Activated CD8-positive, alpha-beta T cell treated with anti-CD3 and anti-CD28 coated beads for 36 hours (primary cell): ENCODE measurements at regions not wholly inside any gene's neighbourhood (a gene's known extent, or its start where the extent isn't known, plus 50 kb on each side); places are given as distances from the start of the nearest gene placed in this dataset.

Experiments used
- ATAC-seq: fragments of 200-7000 bp; cut with Tn5 transposase; one replicate; pipeline ENCODE4 v1.10.0; 2021; ENCODE audit warnings: mild to moderate bottlenecking, moderate library complexity
- CTCF ChIA-PET: fragments of 350-600 bp; sonication (Branson Sonifier 250); formaldehyde crosslinking; loops from one replicate; lab custom pipeline; 2021; ENCODE audit warnings: antibody characterized with exemption; lab: Charles Lee
- POLR2A ChIA-PET: fragments of 350-600 bp; sonication (Branson Sonifier 250); formaldehyde crosslinking; loops from one replicate; lab custom pipeline; 2021; ENCODE audit warnings: antibody characterized with exemption; lab: Charles Lee
- DNase-seq: peaks from one replicate; pipeline ENCODE4 v3.0.0-alpha.2; 2020
- H3K27ac Mint-ChIP-seq: one replicate; pipeline ENCODE4 v1.8.0; 2021; ENCODE audit warnings: mild to moderate bottlenecking, mixed read lengths
- H3K27me3 Mint-ChIP-seq: one replicate; pipeline ENCODE4 v1.8.0; 2021; ENCODE audit warnings: mixed read lengths
- H3K36me3 Mint-ChIP-seq: one replicate; pipeline ENCODE4 v1.8.0; 2021; ENCODE audit warnings: low read depth, mixed read lengths
- H3K4me1 Mint-ChIP-seq: one replicate; pipeline ENCODE4 v1.8.0; 2021; ENCODE audit warnings: low read depth, mixed read lengths
- H3K4me3 Mint-ChIP-seq: one replicate; pipeline ENCODE4 v1.8.0; 2021; ENCODE audit warnings: mild to moderate bottlenecking, moderate library complexity, mixed read lengths
- H3K9me3 Mint-ChIP-seq: one replicate; pipeline ENCODE4 v1.8.0; 2021; ENCODE audit warnings: mixed read lengths
- CTCF ChIP-seq: fragments of 200-600 bp; IDR thresholded peaks from one replicate; pipeline ENCODE4 v1.8.0; 2022; ENCODE audit warnings: antibody characterized with exemption, mild to moderate bottlenecking
- intact Hi-C: fragments of 100-400 bp; cut with micrococcal nuclease; formaldehyde crosslinking; loops from one replicate; pipeline ENCODE4 v1.10.0; 2022

- Mint-ChIP-seq H3K4me1 (no peaks in the 10 kb centered on the region), H3K36me3 (no peaks in the 10 kb centered on the region), H3K4me3 (no peak overlapping the region), H3K9me3 (peaks cover 2% of the 10 kb centered on the region), H3K27me3 (peaks cover 12% of the 10 kb centered on the region), H3K27ac (no peak overlapping the region)
- ChIA-PET CTCF (interaction anchor here (0.6 kb wide), 1 partner anchor 687 kb away, joined by 3 read pairs; no protein-coding TSS in a partner anchor), POLR2A (no interaction called here)
- DNase-seq (no peak), ATAC-seq (no peak)
- no peak for TF ChIP-seq CTCF
- intact Hi-C loops: no loop called here
Measured at GRCh38 chr7:24050991-24051560, 232.9 kb upstream of the NPY start.

- Mint-ChIP-seq H3K27ac (no peak overlapping the region), H3K36me3 (no peaks in the 10 kb centered on the region), H3K4me1 (no peaks in the 10 kb centered on the region), H3K27me3 (peaks cover 12% of the 10 kb centered on the region), H3K9me3 (peaks cover 2% of the 10 kb centered on the region), H3K4me3 (no peak overlapping the region)
- intact Hi-C loops: no loop called here
- CTCF ChIA-PET: no interaction called here
- DNase-seq (no peak), ATAC-seq (no peak)
- TF ChIP-seq CTCF: no peak
- POLR2A ChIA-PET: no interaction called here
Measured at GRCh38 chr7:24051651-24052050, 232.3 kb upstream of the NPY start.

- H3K27ac Mint-ChIP-seq: no peak overlapping the region
- peaks cover 12% of the 10 kb centered on the region for H3K27me3 Mint-ChIP-seq
- ChIA-PET POLR2A (interaction anchor here (0.6 kb wide), 1 partner anchor 494 kb away, joined by 3 read pairs; no protein-coding TSS in a partner anchor), CTCF (no interaction called here)
- no peaks in the 10 kb centered on the region for H3K4me1 Mint-ChIP-seq
- H3K4me3 Mint-ChIP-seq: no peak overlapping the region
- H3K36me3 Mint-ChIP-seq: no peaks in the 10 kb centered on the region
- ATAC-seq (no peak), DNase-seq (peak; percentile 2)
- TF ChIP-seq CTCF: no peak
- peaks cover 2% of the 10 kb centered on the region for H3K9me3 Mint-ChIP-seq
- intact Hi-C loops: no loop called here
Measured at GRCh38 chr7:24052572-24053260, 231.3 kb upstream of the NPY start.

- Mint-ChIP-seq H3K27ac (no peak overlapping the region), H3K4me1 (no peaks in the 10 kb centered on the region), H3K27me3 (peaks cover 12% of the 10 kb centered on the region), H3K36me3 (no peaks in the 10 kb centered on the region), H3K4me3 (no peak overlapping the region), H3K9me3 (no peaks in the 10 kb centered on the region)
- no peak for TF ChIP-seq CTCF
- intact Hi-C loops: no loop called here
- POLR2A ChIA-PET: interaction anchor here (0.7 kb wide), 1 partner anchor 209 kb away, joined by 3 read pairs; no protein-coding TSS in a partner anchor
- DNase-seq (no peak), ATAC-seq (no peak)
- CTCF ChIA-PET: no interaction called here
Measured at GRCh38 chr7:24054236-24054635, 229.8 kb upstream of the NPY start.

- ChIA-PET POLR2A (no interaction called here), CTCF (interaction anchor here (1.5 kb wide), 1 partner anchor 14 kb away, joined by 4 read pairs; no protein-coding TSS in a partner anchor)
- Mint-ChIP-seq H3K27me3 (peaks cover 12% of the 10 kb centered on the region), H3K4me3 (no peak overlapping the region), H3K9me3 (no peaks in the 10 kb centered on the region), H3K27ac (no peak overlapping the region), H3K36me3 (no peaks in the 10 kb centered on the region), H3K4me1 (no peaks in the 10 kb centered on the region)
- DNase-seq (no peak), ATAC-seq (no peak)
- no peak for TF ChIP-seq CTCF
- intact Hi-C loops: no loop called here
Measured at GRCh38 chr7:24057243-24057642, 226.7 kb upstream of the NPY start.
